HG03159 (cell line): ENCODE measurements at regions not wholly inside any gene's neighbourhood (a gene's known extent, or its start where the extent isn't known, plus 50 kb on each side); places are given as distances from the start of the nearest gene placed in this dataset.

ENCODE experiments used
- ATAC-seq: cut with Tn5 transposase; IDR thresholded peaks from one replicate; pipeline ENCODE4 v1.9.1; 2021; ENCODE audit warnings: mild to moderate bottlenecking, moderate library complexity; ENCODE audit not compliant: unreplicated experiment

DNA sequence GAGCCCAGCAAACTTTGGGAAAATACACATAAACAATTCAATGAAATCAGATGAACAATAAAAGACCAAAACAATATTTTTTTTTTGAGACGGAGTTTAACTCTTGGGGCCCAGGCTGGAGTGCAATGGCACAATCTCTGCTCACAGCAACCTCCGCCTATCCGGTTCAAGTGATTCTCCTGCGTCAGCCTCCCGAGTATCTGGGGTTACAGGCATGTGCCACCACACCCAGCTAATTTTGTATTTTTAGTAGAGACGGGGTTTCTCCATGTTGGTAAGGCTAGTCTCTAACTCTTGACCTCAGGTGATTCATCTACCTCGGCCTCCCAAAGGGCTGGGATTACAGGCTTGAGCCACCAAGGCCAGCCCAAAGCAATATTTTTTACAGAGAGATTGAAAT, 1588.5 kb downstream of the BRINP3 start:
- ATAC-seq, result no peak

DNA sequence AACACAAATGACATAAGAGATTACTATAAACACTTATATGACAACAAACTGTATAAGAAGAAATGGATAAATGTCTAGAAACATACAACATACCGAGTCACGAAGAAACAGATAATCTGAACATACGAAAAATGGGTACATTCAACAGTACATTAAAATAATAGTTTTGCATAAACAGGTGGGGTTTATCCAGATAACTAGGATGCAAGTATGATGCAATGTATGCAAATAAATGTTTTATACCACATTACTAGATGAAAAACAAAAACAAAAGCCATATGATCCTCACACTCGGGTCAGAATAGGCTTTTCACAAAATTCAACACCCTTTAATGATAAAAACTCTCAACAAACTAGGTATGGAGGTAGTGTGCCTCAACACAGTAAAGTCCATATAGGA, 1585.7 kb downstream of the BRINP3 start:
- no peak for ATAC-seq

DNA sequence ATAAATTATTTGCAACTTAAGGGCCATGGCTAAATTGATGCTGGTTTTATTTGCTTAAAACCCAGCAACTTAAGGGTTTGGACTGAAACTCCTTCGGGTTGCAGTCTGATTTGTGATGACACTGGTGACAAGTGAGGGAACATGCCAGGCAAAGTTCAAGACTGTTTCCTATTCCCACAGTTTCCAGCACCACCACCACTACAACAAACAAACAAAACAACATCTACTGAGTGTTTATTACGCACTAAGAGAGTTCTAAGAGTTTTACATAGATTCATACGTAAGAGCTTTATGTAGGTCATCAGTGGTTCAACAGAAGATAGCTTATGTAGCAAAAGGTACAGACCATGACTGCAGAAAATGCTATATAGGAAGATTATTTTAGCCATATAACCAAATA, 1582.1 kb downstream of the BRINP3 start:
- no peak for ATAC-seq

GRCh38 chr1:188903241-188903640, 1574.4 kb downstream of the BRINP3 start:
- no peak for ATAC-seq

GRCh38 chr1:188904201-188904600, 1573.5 kb downstream of the BRINP3 start:
- ATAC-seq, result no peak

- ATAC-seq, result no peak
Observed at GRCh38 chr1:188906921-188907641, 1570.6 kb downstream of the BRINP3 start.

DNA sequence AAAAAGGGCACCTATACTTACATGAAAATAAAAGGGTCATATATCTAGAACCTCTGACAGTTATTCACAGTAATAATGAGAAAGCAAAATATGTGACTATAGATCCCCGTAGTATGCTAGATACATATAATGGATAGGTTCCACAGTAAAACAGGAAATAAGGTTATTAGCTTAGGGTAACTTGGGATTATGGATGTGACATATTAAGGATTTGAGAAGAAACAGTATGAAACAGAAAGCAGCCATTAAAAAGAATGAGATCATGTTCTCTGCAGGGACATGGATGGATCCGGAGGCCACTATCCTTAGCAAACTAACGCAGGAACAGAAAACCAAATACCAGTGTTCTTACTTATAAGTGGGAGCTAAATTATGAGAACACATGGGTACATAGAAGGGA, 1547.3 kb downstream of the BRINP3 start:
- no peak for ATAC-seq

- ATAC-seq, result no peak
Observed at GRCh38 chr1:188931506-188931905, 1546.2 kb downstream of the BRINP3 start.

GRCh38 chr1:188937965-188938551, 1539.6 kb downstream of the BRINP3 start:
- ATAC-seq, result no peak

DNA sequence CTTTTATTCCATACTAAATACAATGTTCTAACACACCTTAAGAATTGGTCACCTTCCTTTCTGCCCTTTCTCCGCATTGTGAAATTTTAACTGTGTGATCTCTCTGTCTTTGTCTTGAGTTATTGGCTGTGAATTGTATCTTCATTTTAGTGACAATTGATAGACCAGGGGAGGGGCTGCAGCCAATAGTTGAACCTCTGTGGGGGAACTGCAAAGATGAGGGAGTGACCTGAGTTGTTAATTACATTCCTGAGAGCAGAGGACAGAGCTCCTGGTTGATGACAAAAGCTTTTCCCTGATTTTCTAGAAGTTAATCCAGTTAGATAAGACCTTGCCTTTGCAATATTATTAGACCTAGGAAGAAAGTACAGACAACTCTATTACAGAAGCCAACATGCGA, 1535.7 kb downstream of the BRINP3 start:
- ATAC-seq, result no peak

DNA sequence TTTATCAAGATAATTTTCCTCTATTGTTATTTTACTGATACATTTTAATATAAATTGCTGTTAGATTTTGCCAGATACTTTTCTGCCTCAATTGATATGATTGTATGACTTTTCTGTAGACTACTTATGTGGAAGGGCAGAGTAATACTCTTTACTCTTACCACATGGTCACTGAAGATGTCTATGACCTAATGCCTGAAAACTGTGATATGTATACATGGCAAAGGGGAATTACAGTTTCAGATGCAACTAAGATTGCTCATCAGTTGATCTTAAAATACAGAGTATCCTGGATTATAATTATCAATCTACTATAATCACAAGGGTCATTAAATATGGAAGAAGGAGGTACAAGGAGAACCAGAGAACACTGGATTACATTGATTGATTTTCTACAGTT, 1528.0 kb downstream of the BRINP3 start:
- ATAC-seq, result no peak

GRCh38 chr1:188958461-188959115, 1519.1 kb downstream of the BRINP3 start:
- ATAC-seq, result no peak

DNA sequence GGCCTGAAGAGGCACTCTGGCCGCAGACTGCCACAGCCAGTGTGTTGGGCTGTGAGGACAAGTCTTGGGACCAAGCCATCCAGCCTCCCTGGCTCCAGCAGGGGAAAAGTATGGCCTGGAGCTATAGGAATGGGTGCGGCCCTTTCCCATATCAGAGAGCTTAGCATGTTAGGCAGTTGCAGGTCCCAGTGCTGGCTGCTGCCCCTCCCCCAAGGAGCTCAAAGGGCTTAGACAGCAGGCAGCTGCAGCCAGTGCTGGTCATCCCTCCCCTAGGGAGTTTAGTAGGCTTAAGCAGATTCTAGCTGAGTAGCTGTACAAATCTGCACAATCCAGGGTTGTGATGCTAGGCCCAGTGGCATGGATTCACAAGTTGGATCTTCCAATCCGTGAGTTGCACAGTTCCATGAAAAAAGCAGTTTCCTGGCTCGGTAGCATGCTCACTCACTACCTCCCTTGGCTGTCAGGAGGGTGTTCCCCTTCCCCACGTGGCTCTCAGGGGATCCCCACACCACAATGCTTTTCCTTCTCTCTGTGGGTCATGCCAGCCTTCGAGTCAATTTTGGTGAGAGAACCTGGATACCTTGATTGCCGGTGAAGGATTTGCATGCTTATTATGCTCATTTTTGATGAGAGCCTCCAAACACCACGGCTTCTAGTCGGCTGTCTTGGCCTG, 1490.8 kb downstream of the BRINP3 start:
- ATAC-seq, result no peak

GRCh38 chr1:188988589-188988988, 1489.1 kb downstream of the BRINP3 start:
- ATAC-seq, result no peak

DNA sequence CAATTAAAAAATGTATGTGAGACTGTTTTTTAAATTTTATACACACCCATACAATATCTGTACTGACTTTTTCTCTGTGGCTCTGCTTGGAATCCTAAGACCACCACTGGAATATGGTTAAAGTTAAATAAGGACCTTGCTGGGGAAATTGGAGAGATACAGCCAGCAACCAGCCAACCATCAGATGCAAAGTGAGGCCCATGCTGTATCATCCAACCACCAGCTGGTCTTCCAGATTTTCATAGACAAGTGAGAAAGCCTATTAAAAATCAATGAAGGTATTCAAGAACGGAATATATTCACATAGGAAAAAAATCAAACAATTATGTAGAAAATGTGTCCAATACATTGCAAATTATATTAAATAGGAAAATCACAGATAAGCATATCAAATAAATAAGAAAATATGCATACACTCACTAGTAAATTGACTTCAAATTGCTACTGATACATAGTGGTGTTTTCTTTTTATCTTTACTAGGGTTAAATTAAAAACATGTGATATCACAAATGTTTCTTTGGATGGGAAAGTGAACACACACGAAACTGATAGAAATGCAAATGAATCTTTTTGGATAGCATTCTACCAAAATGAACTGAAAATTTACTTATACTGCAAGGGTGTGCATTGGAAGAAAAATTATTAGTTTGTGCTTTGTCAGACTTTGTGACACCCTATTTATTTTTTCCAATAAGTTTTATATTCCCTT, 1486.3 kb downstream of the BRINP3 start:
- ATAC-seq, result no peak

DNA sequence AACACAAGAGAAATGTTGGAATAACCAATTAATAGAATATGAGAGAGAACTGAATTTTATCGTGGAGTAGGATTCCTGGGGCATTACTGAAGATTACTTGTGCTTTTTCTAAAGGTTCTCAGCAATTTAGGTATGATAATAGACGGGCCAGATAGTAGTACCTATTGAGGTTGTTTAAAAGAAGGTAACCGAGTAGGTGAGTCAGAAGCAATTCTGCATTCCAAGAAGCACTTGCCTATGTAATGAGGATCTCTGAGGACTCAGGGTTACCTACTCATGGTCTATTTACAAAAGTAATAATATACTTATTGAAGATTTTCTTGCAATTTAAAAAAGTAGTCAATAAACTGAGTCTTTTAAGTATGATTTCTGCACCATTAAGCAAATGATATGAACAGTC, 1469.8 kb downstream of the BRINP3 start:
- no peak for ATAC-seq

- ATAC-seq, result no peak
Observed at GRCh38 chr1:189021577-189021976, 1456.1 kb downstream of the BRINP3 start.

DNA sequence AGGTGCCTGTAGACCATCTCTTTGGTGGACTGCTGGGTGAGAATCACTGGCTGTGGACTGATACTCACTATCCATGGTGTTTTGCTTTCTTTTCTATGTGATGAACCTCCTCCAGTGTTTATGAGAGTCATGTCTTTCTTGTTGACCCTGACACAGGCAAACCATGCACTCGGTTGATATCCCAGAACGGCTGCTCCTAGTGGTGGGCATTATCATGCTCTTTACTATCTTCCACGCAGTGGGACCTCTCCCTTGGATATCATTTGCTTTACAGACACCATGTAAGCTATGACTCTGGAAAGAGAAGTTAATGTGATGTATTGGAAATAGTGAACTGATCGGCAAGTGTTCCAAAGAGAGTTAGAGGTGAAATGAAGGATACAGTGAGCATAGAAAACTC, 1455.6 kb downstream of the BRINP3 start:
- no peak for ATAC-seq

DNA sequence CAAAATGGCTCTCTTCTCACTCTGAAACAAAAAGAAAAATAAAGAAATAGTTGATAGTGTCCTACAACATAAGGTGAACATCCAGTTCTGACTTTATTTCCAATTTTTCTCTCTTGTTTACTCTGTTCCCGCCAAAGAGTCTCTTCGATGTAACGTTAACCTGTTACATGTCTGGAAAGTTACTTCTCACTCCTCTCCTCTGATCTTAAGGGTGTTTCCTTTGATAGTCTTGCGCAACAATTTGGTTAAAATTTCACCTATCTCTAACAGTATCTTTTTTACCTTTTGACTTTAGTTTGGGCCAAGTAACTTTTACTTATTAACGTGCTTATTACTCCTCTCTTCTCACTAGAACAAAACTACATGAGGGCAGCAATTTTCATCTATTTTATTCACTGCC, 1450.2 kb downstream of the BRINP3 start:
- no peak for ATAC-seq

DNA sequence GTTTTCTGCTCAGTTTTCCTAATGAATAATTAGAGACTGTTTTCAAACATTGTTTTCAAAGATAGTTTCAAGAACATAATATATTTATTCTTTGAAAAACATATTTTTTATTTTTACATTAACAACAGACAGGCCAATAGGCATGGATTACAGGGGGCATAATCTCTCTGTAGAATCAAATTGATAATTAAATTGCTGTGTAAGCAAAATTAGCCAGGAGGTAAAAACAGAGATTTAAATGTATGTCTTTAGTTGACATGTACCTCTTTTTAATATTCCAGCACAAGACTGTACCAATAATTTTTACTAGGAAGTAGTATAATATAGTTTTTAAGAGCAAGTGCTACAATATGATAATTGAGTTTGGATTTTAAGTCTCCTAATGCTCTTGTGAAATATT, 1444.5 kb downstream of the BRINP3 start:
- no peak for ATAC-seq

DNA sequence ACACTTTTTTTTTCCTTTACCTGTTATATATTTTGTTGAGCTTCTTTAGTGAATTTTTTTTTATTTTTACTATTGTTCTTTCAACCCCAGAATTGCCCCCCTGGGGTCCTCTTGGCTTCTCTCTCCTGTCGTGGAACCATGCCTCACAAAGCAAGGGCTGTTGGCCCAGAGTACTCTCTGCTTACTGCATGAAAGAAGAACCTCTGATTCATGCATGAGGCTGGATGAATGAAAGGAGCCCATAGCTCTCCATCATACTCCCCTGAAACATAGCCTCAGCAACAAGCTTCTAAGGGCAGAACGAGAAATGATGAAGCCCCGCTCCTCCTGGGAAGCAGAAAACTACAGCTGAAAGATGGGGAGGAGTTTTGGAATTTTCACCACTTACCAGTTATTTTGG, 1441.0 kb downstream of the BRINP3 start:
- ATAC-seq, result no peak
